BE2C (cell line): ENCODE measurements at regions not wholly inside any gene's neighbourhood (a gene's known extent, or its start where the extent isn't known, plus 50 kb on each side); places are given as distances from the start of the nearest gene placed in this dataset.

Source experiments
- DNase-seq: peaks from one replicate; pipeline ENCODE4 v3.0.0-alpha.2; 2020
- H3K27me3 ChIP-seq: fragments of 250-450 bp; sonication (Bioruptor Pico); 2 replicates; pipeline ENCODE4 v1.5.1; 2020; ENCODE audit warnings: mild to moderate bottlenecking
- H3K36me3 ChIP-seq: fragments of 250-450 bp; sonication (Bioruptor Pico); 2 replicates; pipeline ENCODE4 v1.5.1; 2020; ENCODE audit warnings: mild to moderate bottlenecking
- H3K4me1 ChIP-seq: fragments of 250-450 bp; sonication (Bioruptor Pico); 2 replicates; pipeline ENCODE4 v1.5.1; 2020
- H3K4me3 ChIP-seq: 2 replicates; pipeline ENCODE4 v1.5.1; 2011; ENCODE audit warnings: low read depth, low read length
- H3K9me3 ChIP-seq: fragments of 250-450 bp; sonication (Bioruptor Pico); 2 replicates; pipeline ENCODE4 v1.5.1; 2020
- CTCF ChIP-seq: IDR thresholded peaks from 2 replicates; pipeline ENCODE4 v1.5.1; 2012; ENCODE audit warnings: mild to moderate bottlenecking, low read depth, low read length

- DNase-seq = no peak
- no peak for TF ChIP-seq CTCF
- no peaks in the 10 kb centered on the region for H3K27me3 ChIP-seq
Observed at GRCh38 chr21:15421441-15421881, 308.3 kb upstream of the USP25 start.

GRCh38 chr21:15421947-15422346, 307.8 kb upstream of the USP25 start:
- H3K4me1 ChIP-seq = no peaks in the 10 kb centered on the region
- H3K27me3 ChIP-seq = no peaks in the 10 kb centered on the region
- no peaks in the 10 kb centered on the region for H3K9me3 ChIP-seq
- no peaks in the 10 kb centered on the region for H3K36me3 ChIP-seq
- no peak for TF ChIP-seq CTCF
- H3K4me3 ChIP-seq = no peak overlapping the region
- DNase-seq = no peak

More at GRCh38 chr21:15421441-15421881, 308.3 kb upstream of the USP25 start:
- no peak overlapping the region for H3K4me3 ChIP-seq
- no peaks in the 10 kb centered on the region for H3K36me3 ChIP-seq
- H3K9me3 ChIP-seq = no peaks in the 10 kb centered on the region
- H3K4me1 ChIP-seq = no peaks in the 10 kb centered on the region

GRCh38 chr21:15422783-15423182, 307.0 kb upstream of the USP25 start:
- no peaks in the 10 kb centered on the region for H3K9me3 ChIP-seq
- H3K36me3 ChIP-seq = no peaks in the 10 kb centered on the region
- no peaks in the 10 kb centered on the region for H3K27me3 ChIP-seq
- no peak for DNase-seq
- H3K4me3 ChIP-seq = no peak overlapping the region
- H3K4me1 ChIP-seq = no peaks in the 10 kb centered on the region
- no peak for TF ChIP-seq CTCF

GRCh38 chr21:15423676-15424445, 305.9 kb upstream of the USP25 start:
- Histone ChIP-seq H3K36me3 (no peaks in the 10 kb centered on the region), H3K27me3 (no peaks in the 10 kb centered on the region), H3K4me3 (no peak overlapping the region), H3K9me3 (no peaks in the 10 kb centered on the region), H3K4me1 (no peaks in the 10 kb centered on the region)
- TF ChIP-seq CTCF = no peak
- DNase-seq = no peak

GRCh38 chr21:15425049-15425448, 304.7 kb upstream of the USP25 start:
- Histone ChIP-seq H3K9me3 (no peaks in the 10 kb centered on the region), H3K4me1 (no peaks in the 10 kb centered on the region), H3K4me3 (no peak overlapping the region), H3K27me3 (no peaks in the 10 kb centered on the region), H3K36me3 (no peaks in the 10 kb centered on the region)
- no peak for TF ChIP-seq CTCF
- DNase-seq = no peak

GRCh38 chr21:15430023-15430422, 299.8 kb upstream of the USP25 start:
- no peak for DNase-seq
- Histone ChIP-seq H3K4me3 (no peak overlapping the region), H3K4me1 (no peaks in the 10 kb centered on the region), H3K36me3 (no peaks in the 10 kb centered on the region), H3K9me3 (no peaks in the 10 kb centered on the region), H3K27me3 (no peaks in the 10 kb centered on the region)
- TF ChIP-seq CTCF = no peak
